ENCODE measurements at regions not wholly inside any gene's neighbourhood (a gene's known extent, or its start where the extent isn't known, plus 50 kb on each side); places are given as distances from the start of the nearest gene placed in this dataset.
"Not testable (repeated sequence)": the region's sequence is repeated elsewhere in the genome, so short reads cannot be mapped to it uniquely, and the experiment has no call there.

DNA sequence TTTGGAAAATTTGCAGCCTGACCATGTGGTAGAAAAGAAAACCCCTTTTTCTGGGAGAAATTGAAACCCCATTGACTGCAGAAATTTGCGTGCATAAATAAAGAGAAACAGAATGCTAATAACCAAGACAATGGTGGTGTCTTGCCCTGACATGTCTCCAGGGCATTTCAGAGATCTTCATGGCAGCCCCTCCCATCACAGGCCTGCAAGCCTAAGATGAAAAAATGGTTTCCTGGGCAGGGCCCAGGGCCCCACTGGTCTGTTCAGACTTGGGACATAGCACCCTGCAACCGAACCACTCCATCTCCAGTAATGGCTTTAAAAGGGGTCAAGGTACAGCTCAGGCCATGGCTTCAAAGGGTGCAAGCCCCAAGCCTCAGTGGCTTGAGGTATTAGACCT, 71.6 kb upstream of the SGIP1 start:
- intact Hi-C loops (cut with DNase I, micrococcal nuclease), result no loop called here
- TF ChIP-seq, protein P1, sequence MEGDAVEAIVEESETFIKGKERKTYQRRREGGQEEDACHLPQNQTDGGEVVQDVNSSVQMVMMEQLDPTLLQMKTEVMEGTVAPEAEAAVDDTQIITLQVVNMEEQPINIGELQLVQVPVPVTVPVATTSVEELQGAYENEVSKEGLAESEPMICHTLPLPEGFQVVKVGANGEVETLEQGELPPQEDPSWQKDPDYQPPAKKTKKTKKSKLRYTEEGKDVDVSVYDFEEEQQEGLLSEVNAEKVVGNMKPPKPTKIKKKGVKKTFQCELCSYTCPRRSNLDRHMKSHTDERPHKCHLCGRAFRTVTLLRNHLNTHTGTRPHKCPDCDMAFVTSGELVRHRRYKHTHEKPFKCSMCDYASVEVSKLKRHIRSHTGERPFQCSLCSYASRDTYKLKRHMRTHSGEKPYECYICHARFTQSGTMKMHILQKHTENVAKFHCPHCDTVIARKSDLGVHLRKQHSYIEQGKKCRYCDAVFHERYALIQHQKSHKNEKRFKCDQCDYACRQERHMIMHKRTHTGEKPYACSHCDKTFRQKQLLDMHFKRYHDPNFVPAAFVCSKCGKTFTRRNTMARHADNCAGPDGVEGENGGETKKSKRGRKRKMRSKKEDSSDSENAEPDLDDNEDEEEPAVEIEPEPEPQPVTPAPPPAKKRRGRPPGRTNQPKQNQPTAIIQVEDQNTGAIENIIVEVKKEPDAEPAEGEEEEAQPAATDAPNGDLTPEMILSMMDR (IDR thresholded peaks at IDR 0.05), result no peak
- peaks cover 0 to 6% of the 10 kb centered on the region in 2 experiments for H3K27me3 ChIP-seq (ENCODE audit: control insufficient read depth in 1 of 2, insufficient read depth in 2 of 2, low read length in 2 of 2)
- Mint-ChIP-seq H3K9me3 (peaks cover 10% of the 10 kb centered on the region), H3K36me3 (ENCODE audit: low read depth) (no peaks in the 10 kb centered on the region), H3K27ac (no peak overlapping the region), H3K4me1 (ENCODE audit: low read depth) (no peaks in the 10 kb centered on the region), H3K4me3 (no peak overlapping the region), H3K27me3 (peaks cover 21% of the 10 kb centered on the region)
- H3K27ac ChIP-seq (ENCODE audit: low read depth in 1 of 2, low read length in 2 of 2), result no peak overlapping the region
- no peak for DNase-seq
- CTCF ChIA-PET, result no interaction called here
- no peak for ATAC-seq (ENCODE audit: poor library complexity)
- POLR2A ChIA-PET, result no interaction called here
- H3K4me3 ChIP-seq (ENCODE audit: low read length), result no peak overlapping the region
- no peaks in the 10 kb centered on the region for H3K4me1 ChIP-seq (ENCODE audit: insufficient read depth, low read length)
- no peaks in the 10 kb centered on the region for H3K36me3 ChIP-seq (ENCODE audit: insufficient read depth, low read length)
- H3K9me3 ChIP-seq (ENCODE audit: control insufficient read depth in 1 of 2, insufficient read depth in 1 of 2, low read length in 2 of 2), result no peaks in the 10 kb centered on the region

DNA sequence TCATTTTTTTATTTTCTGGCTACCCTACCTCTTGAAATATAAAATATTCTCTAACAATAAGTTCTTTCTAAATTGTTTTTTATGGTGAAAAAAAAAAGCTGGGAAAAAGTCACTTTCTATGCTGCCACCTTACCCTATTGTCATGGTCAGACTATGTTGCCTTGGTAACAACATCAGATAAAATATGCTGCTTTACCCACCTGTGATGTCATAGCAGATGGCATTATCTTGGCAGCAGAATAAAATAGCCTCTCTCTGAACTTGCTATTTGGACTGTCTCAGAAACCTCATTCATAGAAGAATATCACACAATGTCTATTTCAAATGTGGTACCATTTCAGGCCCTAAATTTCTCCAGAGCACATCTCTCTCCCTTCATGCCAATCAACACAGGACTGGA, 69.6 kb upstream of the SGIP1 start:
- H3K27ac Mint-ChIP-seq, result no peak overlapping the region
- H3K4me1 Mint-ChIP-seq (ENCODE audit: low read depth), result no peaks in the 10 kb centered on the region
- peaks cover 0 to 6% of the 10 kb centered on the region in 2 experiments for H3K27me3 ChIP-seq (ENCODE audit: control insufficient read depth in 1 of 2, insufficient read depth in 2 of 2, low read length in 2 of 2)
- no peaks in the 10 kb centered on the region for H3K9me3 ChIP-seq (ENCODE audit: control insufficient read depth in 1 of 2, insufficient read depth in 1 of 2, low read length in 2 of 2)
- ATAC-seq (ENCODE audit: poor library complexity) (no peak), DNase-seq (no peak)
- no peaks in the 10 kb centered on the region for H3K36me3 Mint-ChIP-seq (ENCODE audit: low read depth)
- H3K4me1 ChIP-seq (ENCODE audit: insufficient read depth, low read length), result no peaks in the 10 kb centered on the region
- H3K9me3 Mint-ChIP-seq, result peaks cover 10% of the 10 kb centered on the region
- TF ChIP-seq, protein P1 (IDR thresholded peaks at IDR 0.05), result no peak
- no peak overlapping the region for H3K4me3 ChIP-seq (ENCODE audit: low read length)
- POLR2A ChIA-PET, result no interaction called here
- intact Hi-C loops (cut with DNase I, micrococcal nuclease), result no loop called here
- H3K4me3 Mint-ChIP-seq, result no peak overlapping the region
- no peak overlapping the region for H3K27ac ChIP-seq (ENCODE audit: low read depth in 1 of 2, low read length in 2 of 2)
- no peaks in the 10 kb centered on the region for H3K36me3 ChIP-seq (ENCODE audit: insufficient read depth, low read length)
- CTCF ChIA-PET, result no interaction called here
- H3K27me3 Mint-ChIP-seq, result peaks cover 21% of the 10 kb centered on the region

GRCh38 chr1:66464802-66465201, 69.2 kb upstream of the SGIP1 start:
- ChIA-PET POLR2A (no interaction called here), CTCF (no interaction called here)
- no peak overlapping the region for H3K27ac ChIP-seq (ENCODE audit: low read depth in 1 of 2, low read length in 2 of 2)
- no peaks in the 10 kb centered on the region for H3K9me3 ChIP-seq (ENCODE audit: control insufficient read depth in 1 of 2, insufficient read depth in 1 of 2, low read length in 2 of 2)
- TF ChIP-seq, protein P1 (IDR thresholded peaks at IDR 0.05), result no peak
- DNase-seq, result no peak
- peaks cover 6% of the 10 kb centered on the region for H3K9me3 Mint-ChIP-seq
- ATAC-seq (ENCODE audit: poor library complexity), result no peak
- H3K4me1 Mint-ChIP-seq (ENCODE audit: low read depth), result no peaks in the 10 kb centered on the region
- H3K4me1 ChIP-seq (ENCODE audit: insufficient read depth, low read length), result no peaks in the 10 kb centered on the region
- no peaks in the 10 kb centered on the region for H3K36me3 ChIP-seq (ENCODE audit: insufficient read depth, low read length)
- intact Hi-C loops (cut with DNase I, micrococcal nuclease), result no loop called here
- H3K27me3 Mint-ChIP-seq, result peaks cover 25% of the 10 kb centered on the region
- H3K27ac Mint-ChIP-seq, result no peak overlapping the region
- no peak overlapping the region for H3K4me3 Mint-ChIP-seq
- H3K4me3 ChIP-seq (ENCODE audit: low read length), result no peak overlapping the region
- no peaks in the 10 kb centered on the region for H3K36me3 Mint-ChIP-seq (ENCODE audit: low read depth)
- peaks cover 0 to 6% of the 10 kb centered on the region in 2 experiments for H3K27me3 ChIP-seq (ENCODE audit: control insufficient read depth in 1 of 2, insufficient read depth in 2 of 2, low read length in 2 of 2)

- H3K4me1 Mint-ChIP-seq (ENCODE audit: low read depth); H3K36me3 Mint-ChIP-seq (ENCODE audit: low read depth); H3K4me3 Mint-ChIP-seq; H3K9me3 ChIP-seq (ENCODE audit: control insufficient read depth in 1 of 2, insufficient read depth in 1 of 2, low read length in 2 of 2); POLR2A ChIA-PET; ATAC-seq (ENCODE audit: poor library complexity); intact Hi-C loops (cut with DNase I, micrococcal nuclease); H3K4me1 ChIP-seq (ENCODE audit: insufficient read depth, low read length); H3K27me3 ChIP-seq (ENCODE audit: control insufficient read depth in 1 of 2, insufficient read depth in 2 of 2, low read length in 2 of 2); H3K4me3 ChIP-seq (ENCODE audit: low read length); H3K36me3 ChIP-seq (ENCODE audit: insufficient read depth, low read length); H3K27ac Mint-ChIP-seq; H3K27ac ChIP-seq (ENCODE audit: low read depth in 1 of 2, low read length in 2 of 2); DNase-seq; CTCF ChIA-PET; H3K9me3 Mint-ChIP-seq: not testable (repeated sequence)
- peaks cover 20% of the 10 kb centered on the region for H3K27me3 Mint-ChIP-seq
Observed at GRCh38 chr1:66466695-66467094, 67.3 kb upstream of the SGIP1 start.
